Hepatocyte (in vitro differentiated cells): ENCODE measurements at regions not wholly inside any gene's neighbourhood (a gene's known extent, or its start where the extent isn't known, plus 50 kb on each side); places are given as distances from the start of the nearest gene placed in this dataset.

ENCODE experiments used
- DNase-seq: peaks from one replicate; pipeline ENCODE4 v3.0.0-alpha.2; 2016; ENCODE audit warnings: low spot score
- H2AFZ ChIP-seq: fragments of 200-600 bp; sonication (generic); 2 replicates; pipeline ENCODE4 v1.6.0; 2016; ENCODE audit warnings: antibody characterized with exemption, mild to moderate bottlenecking
- H3K27ac ChIP-seq: fragments of 200-600 bp; sonication (generic); 2 replicates; pipeline ENCODE4 v1.5.1; 2016; ENCODE audit warnings: mild to moderate bottlenecking
- H3K27me3 ChIP-seq: fragments of 200-600 bp; sonication (generic); 2 replicates; pipeline ENCODE4 v1.6.1; 2016
- H3K36me3 ChIP-seq: fragments of 200-600 bp; sonication (generic); replicated peaks from 2 replicates; pipeline ENCODE4 v1.5.1; 2016; ENCODE audit warnings: low read depth; ENCODE audit not compliant: insufficient read depth
- H3K4me1 ChIP-seq: fragments of 200-600 bp; sonication (generic); 2 replicates; pipeline ENCODE4 v1.5.1; 2016; ENCODE audit warnings: mild to moderate bottlenecking, moderate library complexity; ENCODE audit not compliant: insufficient read depth
- H3K4me2 ChIP-seq: fragments of 200-600 bp; sonication (generic); 2 replicates; pipeline ENCODE4 v1.6.0; 2016
- H3K4me3 ChIP-seq: fragments of 200-600 bp; sonication (generic); 2 replicates; pipeline ENCODE4 v1.5.1; 2016; ENCODE audit warnings: mild to moderate bottlenecking
- H3K79me2 ChIP-seq: fragments of 200-600 bp; sonication (generic); 2 replicates; pipeline ENCODE4 v1.6.0; 2017; ENCODE audit warnings: mild to moderate bottlenecking
- H3K9me2 ChIP-seq: fragments of 200-600 bp; sonication (generic); replicated peaks from 2 replicates; pipeline ENCODE4 v1.6.0; 2017; ENCODE audit warnings: mild to moderate bottlenecking; ENCODE audit not compliant: insufficient read depth
- H3K9me3 ChIP-seq: fragments of 200-600 bp; sonication (generic); 2 replicates; pipeline ENCODE4 v1.5.1; 2016; ENCODE audit warnings: low read depth, mild to moderate bottlenecking
- H4K20me1 ChIP-seq: fragments of 200-600 bp; sonication (generic); 2 replicates; pipeline ENCODE4 v1.6.0; 2016; ENCODE audit warnings: mild to moderate bottlenecking; ENCODE audit not compliant: insufficient read depth, poor library complexity, severe bottlenecking
- CTCF ChIP-seq: fragments of 200-600 bp; sonication (generic); IDR thresholded peaks from 2 replicates; pipeline ENCODE4 v1.5.1; 2016; ENCODE audit warnings: antibody characterized with exemption, mild to moderate bottlenecking; ENCODE audit not compliant: poor library complexity
- EZH2 ChIP-seq: fragments of 200-600 bp; sonication (generic); IDR thresholded peaks from 2 replicates; pipeline ENCODE4 v1.6.1; 2016; ENCODE audit warnings: antibody characterized with exemption, mild to moderate bottlenecking, borderline replicate concordance
- EZH2phosphoT487 ChIP-seq: fragments of 200-600 bp; sonication (generic); IDR thresholded peaks from one replicate; pipeline ENCODE4 v1.6.1; 2018; ENCODE audit warnings: antibody characterized with exemption, mild to moderate bottlenecking, low read depth, moderate library complexity; ENCODE audit not compliant: unreplicated experiment, severe bottlenecking
- WGBS: methylation state at CpG from one replicate; pipeline ENCODE4 v1.1.6; 2016; ENCODE audit warnings: low lambda C conversion rate; ENCODE audit errors: missing lambda C conversion rate; 5-methylcytosine and 5-hydroxymethylcytosine counted together

- DNase-seq: no peak
- Histone ChIP-seq H3K27me3 (no peaks in the 10 kb centered on the region), H3K36me3 (no peaks in the 10 kb centered on the region), H3K79me2 (no peaks in the 10 kb centered on the region), H4K20me1 (no peaks in the 10 kb centered on the region), H2AFZ (no peak overlapping the region), H3K4me1 (no peaks in the 10 kb centered on the region), H3K9me2 (no peaks in the 10 kb centered on the region), H3K9me3 (no peaks in the 10 kb centered on the region), H3K27ac (no peak overlapping the region), H3K4me2 (no peak overlapping the region), H3K4me3 (no peak overlapping the region)
- WGBS: 73% methylated on average over 2 of the region's 2 CpGs
- no peak for TF ChIP-seq EZH2
- no peak for TF ChIP-seq EZH2phosphoT487
- TF ChIP-seq CTCF: no peak
Observed at GRCh38 chr4:45841791-45842190, 282.1 kb downstream of the GABRG1 start.

GRCh38 chr4:45831692-45832091 lies 292.2 kb downstream of the GABRG1 start:
- Histone ChIP-seq H4K20me1 (no peaks in the 10 kb centered on the region), H3K4me3 (no peak overlapping the region), H3K27ac (no peak overlapping the region), H3K36me3 (no peaks in the 10 kb centered on the region), H3K9me3 (no peaks in the 10 kb centered on the region), H3K27me3 (no peaks in the 10 kb centered on the region), H3K9me2 (no peaks in the 10 kb centered on the region), H3K79me2 (no peaks in the 10 kb centered on the region), H2AFZ (no peak overlapping the region), H3K4me2 (no peak overlapping the region), H3K4me1 (no peaks in the 10 kb centered on the region)
- 64% methylated on average over 2 of the region's 2 CpGs for WGBS
- no peak for DNase-seq
- TF ChIP-seq EZH2phosphoT487 (no peak), EZH2 (no peak), CTCF (no peak)

- no peaks in the 10 kb centered on the region for H3K9me2 ChIP-seq
- H3K4me2 ChIP-seq: no peak overlapping the region
- no peak overlapping the region for H2AFZ ChIP-seq
- no peaks in the 10 kb centered on the region for H3K4me1 ChIP-seq
- TF ChIP-seq EZH2: no peak
- TF ChIP-seq EZH2phosphoT487: no peak
- TF ChIP-seq CTCF: no peak
- no peak overlapping the region for H3K27ac ChIP-seq
- no peaks in the 10 kb centered on the region for H4K20me1 ChIP-seq
- no peaks in the 10 kb centered on the region for H3K9me3 ChIP-seq
- H3K79me2 ChIP-seq: no peaks in the 10 kb centered on the region
- no peak for DNase-seq
- 84% methylated on average over 2 of the region's 2 CpGs for WGBS
- H3K4me3 ChIP-seq: no peak overlapping the region
- no peaks in the 10 kb centered on the region for H3K27me3 ChIP-seq
- H3K36me3 ChIP-seq: no peaks in the 10 kb centered on the region
Observed at GRCh38 chr4:45803994-45804393, 319.9 kb downstream of the GABRG1 start.

GRCh38 chr4:45795135-45795534 lies 328.7 kb downstream of the GABRG1 start:
- no peaks in the 10 kb centered on the region for H4K20me1 ChIP-seq
- no peaks in the 10 kb centered on the region for H3K9me3 ChIP-seq
- peaks cover 10% of the 10 kb centered on the region for H3K4me1 ChIP-seq
- no peaks in the 10 kb centered on the region for H3K9me2 ChIP-seq
- H3K36me3 ChIP-seq: no peaks in the 10 kb centered on the region
- H3K27me3 ChIP-seq: no peaks in the 10 kb centered on the region
- no peak overlapping the region for H3K4me3 ChIP-seq
- peak overlapping the region; percentile 46 for H2AFZ ChIP-seq
- H3K4me2 ChIP-seq: peak overlapping the region; percentile 37
- peak; percentile 19 for DNase-seq
- H3K27ac ChIP-seq: peak overlapping the region; percentile 8
- TF ChIP-seq EZH2phosphoT487 (no peak), CTCF (no peak), EZH2 (no peak)
- 46% methylated on average over 6 of the region's 6 CpGs for WGBS
- H3K79me2 ChIP-seq: no peaks in the 10 kb centered on the region
